CD4-positive, alpha-beta T cell treated with Interferon alpha-2 for 1 hour (primary cell): ENCODE measurements at regions not wholly inside any gene's neighbourhood (a gene's known extent, or its start where the extent isn't known, plus 50 kb on each side); places are given as distances from the start of the nearest gene placed in this dataset.
"Not testable (repeated sequence)": the region's sequence is repeated elsewhere in the genome, so short reads cannot be mapped to it uniquely, and the experiment has no call there.

Experiments
- DNase-seq, 2 donors: peaks; one replicate each; pipeline ENCODE4 v3.0.0-alpha.2; 2020 to 2022

DNA sequence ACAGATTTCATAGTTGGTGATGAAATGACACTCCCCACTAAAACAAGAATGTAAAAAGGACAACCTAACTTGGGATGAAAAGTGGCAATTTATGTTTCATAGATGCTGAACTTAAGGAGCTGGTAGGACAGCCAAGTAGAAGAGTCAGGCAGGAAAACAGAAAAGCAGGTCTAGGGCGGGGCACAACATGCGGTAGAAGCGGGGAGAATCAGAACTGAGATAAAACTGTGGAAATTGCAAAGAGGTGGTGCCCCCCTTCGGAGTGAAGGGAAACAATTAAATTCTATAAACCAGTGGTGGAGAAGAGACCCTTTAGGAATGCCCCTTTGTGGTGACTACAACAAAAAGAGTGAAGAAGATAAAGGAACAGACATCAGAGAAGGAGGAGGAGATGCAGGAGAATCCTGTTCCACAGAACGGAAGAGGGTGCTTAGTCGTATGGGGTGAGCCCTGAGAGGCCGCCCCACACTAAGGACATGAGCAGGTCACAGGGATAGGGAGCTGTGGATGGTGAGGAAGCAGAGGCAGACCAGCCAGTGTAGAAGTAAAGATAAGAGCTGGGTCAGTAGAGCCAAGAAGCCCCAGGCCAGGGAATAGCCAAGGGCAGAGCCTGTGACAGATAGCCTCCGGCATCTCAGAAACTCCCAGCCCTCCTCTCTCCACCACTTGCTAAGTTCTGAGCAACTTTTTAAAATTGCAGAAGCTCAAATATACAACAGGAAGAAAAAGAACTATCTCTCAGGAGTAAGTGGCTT lies 100.3 kb upstream of the DOCK9 start:
- DNase-seq, result peak in 1 of 2 donors; percentile 33

DNA sequence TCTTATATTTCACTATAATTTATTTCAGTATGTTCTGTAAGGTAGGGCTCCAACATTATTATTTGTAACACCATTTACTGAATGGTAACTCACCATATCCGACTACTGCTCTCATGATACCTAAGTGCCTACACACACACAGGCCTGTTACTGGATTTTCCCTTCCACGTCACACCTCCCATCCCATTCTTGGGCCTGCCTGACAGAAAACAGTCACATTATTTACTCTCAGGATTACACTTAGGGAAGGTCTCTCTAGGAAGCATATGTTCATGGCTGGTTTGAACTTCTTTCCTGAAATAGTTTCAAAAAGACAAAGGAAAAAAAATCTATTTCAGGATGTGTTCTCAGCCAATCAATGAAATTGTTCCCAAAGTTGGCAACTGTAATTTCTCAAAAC lies 102.3 kb upstream of the DOCK9 start:
- no peak for DNase-seq

GRCh38 chr13:99083981-99084380 lies 106.1 kb upstream of the DOCK9 start:
- DNase-seq, result peak; percentile 5 to 45

- peak in 1 of 2 donors; percentile 26 for DNase-seq
Observed at GRCh38 chr13:99085139-99085807, 107.4 kb upstream of the DOCK9 start.

DNA sequence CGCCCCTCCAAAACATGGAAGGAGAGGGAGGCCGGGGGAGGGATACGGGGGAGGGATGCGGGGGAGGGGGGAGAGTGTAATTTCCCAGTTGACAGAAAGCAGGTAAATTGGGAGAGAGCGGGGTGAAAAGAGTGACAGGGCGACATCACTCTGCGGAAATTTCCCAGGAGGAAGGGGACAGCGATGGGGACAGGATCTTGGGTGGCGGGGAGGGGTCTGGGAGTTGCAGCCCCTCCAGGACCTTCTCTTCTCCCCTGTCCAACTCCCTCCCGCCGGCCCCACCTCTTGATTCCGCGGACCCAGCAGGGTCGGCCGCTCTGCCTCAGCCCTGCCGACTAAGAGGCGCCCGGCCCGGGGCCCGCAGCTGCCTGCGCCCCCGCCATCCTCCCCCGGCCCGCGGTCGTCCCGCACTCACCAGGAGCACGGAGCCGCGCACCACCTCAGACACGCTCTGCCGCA lies 108.0 kb upstream of the DOCK9 start:
- DNase-seq, result no peak

GRCh38 chr13:99086267-99087097 lies 108.6 kb upstream of the DOCK9 start:
- peak; percentile 67 to 78 for DNase-seq

- DNase-seq, result peak; percentile 90 to 94
Observed at GRCh38 chr13:99087098-99087953, 109.5 kb upstream of the DOCK9 start.

GRCh38 chr13:99087954-99088491 lies 110.2 kb upstream of the DOCK9 start:
- DNase-seq, result no peak

GRCh38 chr13:99093997-99094396 lies 106.7 kb upstream of the UBAC2 start:
- DNase-seq, result no peak

DNA sequence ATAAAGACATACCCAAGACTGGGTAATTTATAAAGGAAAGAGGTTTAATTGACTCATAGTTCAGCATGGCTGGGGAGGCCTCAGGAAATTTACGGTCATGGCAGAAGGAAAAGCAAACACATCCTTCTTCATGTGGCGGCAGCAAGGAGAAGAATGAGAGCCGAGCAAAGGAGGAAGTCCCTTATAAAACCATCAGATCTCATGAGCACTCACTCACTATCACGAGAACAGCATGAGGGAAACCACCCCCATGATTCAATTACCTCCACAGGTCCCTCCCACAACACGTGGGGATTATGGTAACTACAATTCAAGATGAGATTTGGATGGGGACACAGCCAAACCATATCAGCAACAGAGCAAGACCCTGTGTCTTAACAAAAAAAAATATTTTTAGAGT lies 98.8 kb upstream of the UBAC2 start:
- DNase-seq, result not testable (repeated sequence)

- no peak for DNase-seq
Observed at GRCh38 chr13:99103536-99103935, 97.1 kb upstream of the UBAC2 start.

- no peak for DNase-seq
Observed at GRCh38 chr13:99104396-99104795, 96.3 kb upstream of the UBAC2 start.

- no peak for DNase-seq
Observed at GRCh38 chr13:99105160-99105559, 95.5 kb upstream of the UBAC2 start.

DNA sequence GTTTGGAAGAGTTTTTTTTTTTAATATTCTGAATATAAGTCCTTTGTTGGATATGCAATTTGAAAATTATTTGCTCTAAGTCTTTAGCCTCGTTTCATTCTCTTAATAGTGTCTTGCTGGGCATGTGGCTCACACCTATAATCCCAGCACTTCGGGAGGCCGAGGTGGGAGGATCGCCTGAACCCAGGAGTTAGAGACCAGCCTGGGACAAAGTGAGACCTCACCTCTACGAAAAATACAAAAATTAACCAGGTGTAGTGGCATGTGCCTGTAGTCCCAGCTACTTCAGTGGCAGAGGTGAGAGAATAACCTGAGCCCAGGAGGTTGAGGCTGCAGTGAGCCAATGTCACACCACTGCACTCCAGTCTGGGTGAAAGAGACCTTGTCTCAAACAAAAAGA lies 87.3 kb upstream of the UBAC2 start:
- no peak for DNase-seq

DNA sequence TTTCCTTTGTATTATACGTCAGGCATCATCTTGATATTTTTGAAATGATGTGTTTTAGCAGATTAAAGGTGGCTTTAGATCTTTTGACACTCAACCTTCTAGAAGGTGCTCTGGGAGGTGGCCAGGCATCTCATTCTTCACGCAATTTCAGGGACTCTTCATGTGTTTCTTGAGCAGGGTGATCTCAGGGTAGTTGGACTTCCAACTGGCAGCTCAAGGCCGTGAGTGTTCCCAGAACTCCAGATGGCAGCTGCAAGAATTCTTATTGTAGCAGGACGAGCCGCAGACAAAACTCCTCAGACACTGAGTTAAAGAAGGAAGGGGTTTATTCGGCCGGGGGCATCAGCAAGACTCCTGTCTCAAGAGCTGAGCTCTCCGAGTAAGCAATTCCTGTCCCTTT lies 82.5 kb upstream of the UBAC2 start:
- DNase-seq, result no peak

GRCh38 chr13:99119656-99120055 lies 81.0 kb upstream of the UBAC2 start:
- peak in 1 of 2 donors; percentile 27 for DNase-seq

GRCh38 chr13:99120751-99121150 lies 79.9 kb upstream of the UBAC2 start:
- no peak for DNase-seq

GRCh38 chr13:99122171-99122570 lies 78.5 kb upstream of the UBAC2 start:
- DNase-seq, result no peak

DNA sequence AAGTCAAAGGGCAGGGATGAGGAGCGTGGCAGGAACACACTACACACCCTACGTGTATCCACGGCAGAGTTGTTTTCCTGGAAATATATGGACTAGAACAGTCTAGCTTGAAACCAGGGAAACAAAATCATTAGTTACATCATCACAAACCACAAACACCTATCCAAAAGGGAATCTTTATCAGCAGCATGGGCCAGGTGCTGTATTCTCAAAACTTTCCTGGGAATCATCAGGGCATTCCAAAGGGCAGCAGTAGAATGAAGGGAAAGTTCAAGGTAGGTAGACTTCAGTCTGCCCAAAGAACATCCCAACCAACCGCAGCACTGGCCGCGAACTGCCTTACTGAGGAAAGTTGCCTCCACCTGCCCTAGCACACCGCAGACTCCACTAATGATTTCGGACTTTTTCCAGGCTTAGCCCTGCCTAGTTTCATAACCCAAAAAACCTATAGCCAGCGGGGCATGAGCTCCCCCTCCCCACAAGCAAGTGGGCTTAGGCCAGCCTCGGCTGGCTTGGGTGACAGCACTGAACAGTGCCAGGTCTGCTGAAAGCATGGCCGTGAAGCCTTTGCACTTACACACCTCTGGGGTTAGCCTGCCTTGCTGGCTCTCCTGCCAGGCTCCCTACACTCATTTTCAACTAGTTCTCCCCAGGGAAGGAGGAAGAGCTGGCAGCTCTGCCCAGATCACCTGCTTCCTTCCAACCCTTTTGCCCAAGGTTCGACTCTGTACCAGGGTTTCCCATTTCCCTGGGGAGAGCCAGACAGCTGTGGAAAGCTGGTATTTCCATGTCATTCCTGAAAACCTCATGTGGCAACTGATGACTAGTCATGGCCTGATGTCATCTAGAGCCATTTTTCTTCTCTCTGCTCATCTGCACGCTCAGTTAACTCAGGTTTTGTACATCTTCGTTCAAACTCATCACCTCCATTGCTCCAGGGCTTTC lies 77.3 kb upstream of the UBAC2 start:
- DNase-seq, result no peak

GRCh38 chr13:99124046-99124400 lies 76.6 kb upstream of the UBAC2 start:
- no peak for DNase-seq

DNA sequence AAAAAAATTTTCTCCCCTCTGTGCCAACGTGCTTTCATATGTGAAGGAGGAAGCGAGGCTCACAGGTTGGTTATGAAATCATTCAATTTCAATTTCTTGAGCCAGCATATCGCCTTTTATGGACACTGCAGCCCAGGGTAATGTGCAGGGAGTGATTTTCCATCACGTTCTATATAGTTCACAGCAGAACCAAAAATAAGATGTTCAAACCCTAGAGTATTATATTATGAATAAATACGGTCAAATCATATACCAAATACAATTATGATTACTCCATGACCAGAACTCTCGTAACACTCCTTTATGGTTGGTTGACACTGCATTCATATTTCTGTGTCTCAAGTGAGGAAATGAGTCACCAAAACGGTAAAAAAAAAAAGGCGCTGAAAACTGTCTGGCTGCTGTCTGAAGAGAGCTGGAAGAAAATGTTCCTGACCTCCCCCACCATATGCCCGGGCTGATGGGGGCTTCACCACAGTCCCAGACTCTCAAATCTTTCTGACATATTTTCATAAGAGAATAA lies 75.8 kb upstream of the UBAC2 start:
- peak in 1 of 2 donors; percentile 19 for DNase-seq
